BJ (cell line): ENCODE measurements at regions not wholly inside any gene's neighbourhood (a gene's known extent, or its start where the extent isn't known, plus 50 kb on each side); places are given as distances from the start of the nearest gene placed in this dataset.

Experiments
- CTCF ChIA-PET: fragments of 350-600 bp; formaldehyde crosslinking; extraction: SDS; loops from one replicate; lab custom pipeline; 2021; ENCODE audit warnings: antibody characterized with exemption, inconsistent platforms; lab: Yijun Ruan, JAX
- POLR2A ChIA-PET: fragments of 300-600 bp; sonication (Branson Sonifier 250); formaldehyde crosslinking; extraction: SDS; loops from one replicate; lab custom pipeline; 2021; ENCODE audit warnings: antibody characterized with exemption; lab: Charles Lee
- DNase-seq: peaks from one replicate; pipeline ENCODE4 v3.0.0-alpha.2; 2011; ENCODE audit warnings: low read depth
- H3K27me3 ChIP-seq: 2 replicates; pipeline ENCODE4 v1.6.0; 2011; ENCODE audit warnings: low read length; ENCODE audit not compliant: control insufficient read depth, insufficient read depth
- H3K36me3 ChIP-seq: 2 replicates; pipeline ENCODE4 v1.5.1; 2011; ENCODE audit warnings: low read length; ENCODE audit not compliant: control insufficient read depth, insufficient read depth
- H3K4me3 ChIP-seq: 2 replicates; pipeline ENCODE4 v1.5.1; 2011; ENCODE audit warnings: low read depth, mild to moderate bottlenecking, control low read depth, low read length
- CTCF ChIP-seq: IDR thresholded peaks from 2 replicates; pipeline ENCODE4 v1.5.1; 2011; ENCODE audit warnings: low read depth, mild to moderate bottlenecking, control low read depth, inconsistent platforms, low read length, moderate library complexity; ENCODE audit not compliant: insufficient read depth

- CTCF ChIA-PET = no interaction called here
- POLR2A ChIA-PET = no interaction called here
- no peak for TF ChIP-seq CTCF
These were observed 87.7 kb downstream of the DSEL start for GRCh38 chr18:67428805-67429204.

GRCh38 chr18:67428158-67428557 is 88.4 kb downstream of the DSEL start:
- TF ChIP-seq CTCF = no peak
- ChIA-PET POLR2A (no interaction called here), CTCF (interaction anchor here (0.6 kb wide), 1 partner anchor 354 kb away, joined by 3 read pairs; no protein-coding TSS in a partner anchor)
- DNase-seq = no peak
- Histone ChIP-seq H3K36me3 (no peaks in the 10 kb centered on the region), H3K27me3 (no peaks in the 10 kb centered on the region), H3K4me3 (no peak overlapping the region)

More at GRCh38 chr18:67428805-67429204, 87.7 kb downstream of the DSEL start:
- no peak overlapping the region for H3K4me3 ChIP-seq
- H3K36me3 ChIP-seq = no peaks in the 10 kb centered on the region
- H3K27me3 ChIP-seq = no peaks in the 10 kb centered on the region
- peak; percentile 49 for DNase-seq

- Histone ChIP-seq H3K27me3 (no peaks in the 10 kb centered on the region), H3K4me3 (no peak overlapping the region), H3K36me3 (no peaks in the 10 kb centered on the region)
- ChIA-PET CTCF (interaction anchor here (1.0 to 1.4 kb wide), 2 partner anchors 89 to 209 kb away, joined by 3 to 4 read pairs; no protein-coding TSS in a partner anchor), POLR2A (interaction anchor here (0.6 kb wide), 1 partner anchor 157 kb away, joined by 3 read pairs; no protein-coding TSS in a partner anchor)
- no peak for DNase-seq
- TF ChIP-seq CTCF = no peak
These were observed 90.0 kb downstream of the DSEL start for GRCh38 chr18:67426486-67426885.

- CTCF ChIA-PET = interaction anchor here (1.0 to 1.4 kb wide), 2 partner anchors 90 to 208 kb away, joined by 3 to 4 read pairs; no protein-coding TSS in a partner anchor
- TF ChIP-seq CTCF = no peak
- POLR2A ChIA-PET = interaction anchor here (0.5 to 0.6 kb wide), 3 partner anchors 157 to 868 kb away, joined by 3 read pairs; no protein-coding TSS in a partner anchor
- DNase-seq = peak; percentile 76
- Histone ChIP-seq H3K36me3 (no peaks in the 10 kb centered on the region), H3K27me3 (no peaks in the 10 kb centered on the region), H3K4me3 (no peak overlapping the region)
These were observed 90.8 kb downstream of the DSEL start for GRCh38 chr18:67425672-67426071.

- Histone ChIP-seq H3K36me3 (no peaks in the 10 kb centered on the region), H3K27me3 (no peaks in the 10 kb centered on the region), H3K4me3 (no peak overlapping the region)
- no peak for DNase-seq
- ChIA-PET POLR2A (no interaction called here), CTCF (no interaction called here)
- no peak for TF ChIP-seq CTCF
These were observed 94.9 kb downstream of the DSEL start for GRCh38 chr18:67421651-67422050.
